CD14-positive monocyte (primary cell): ENCODE measurements at regions not wholly inside any gene's neighbourhood (a gene's known extent, or its start where the extent isn't known, plus 50 kb on each side); places are given as distances from the start of the nearest gene placed in this dataset.

ENCODE experiments used
- DNase-seq, 3 donors: peaks; one replicate each; pipeline ENCODE4 v3.0.0-alpha.2; 2011 to 2022
- H2AFZ ChIP-seq: 2 replicates; pipeline ENCODE4 v1.6.0; 2012; ENCODE audit warnings: mild to moderate bottlenecking, low read depth, low read length, inconsistent platforms; ENCODE audit not compliant: insufficient read depth, poor library complexity, severe bottlenecking
- H3K27ac ChIP-seq, 2 donors: 1 replicate in 1 of 2; 2 replicates in 1 of 2; pipeline ENCODE4 v1.5.1; 2012 to 2013; ENCODE audit warnings: low read length in 2 of 2, control low read depth in 1 of 2, inconsistent platforms in 1 of 2, low read depth in 1 of 2, mild to moderate bottlenecking in 1 of 2
- H3K27me3 ChIP-seq, 2 donors: one replicate each; pipeline versions ENCODE4 v1.6.0 to v1.6.1; 2011 to 2013; ENCODE audit warnings: low read length in 2 of 2; ENCODE audit not compliant: control insufficient read depth in 2 of 2, insufficient read depth in 2 of 2
- H3K36me3 ChIP-seq, 2 donors: replicated peaks in 1 of 2; 1 replicate in 1 of 2; 2 replicates in 1 of 2; pipeline versions ENCODE4 v1.5.1 to v1.6.1; 2012 to 2013; ENCODE audit warnings: low read length in 2 of 2, control low read depth in 1 of 2, inconsistent platforms in 1 of 2, mild to moderate bottlenecking in 1 of 2; ENCODE audit not compliant: insufficient read depth in 2 of 2, control insufficient read depth in 1 of 2
- H3K4me1 ChIP-seq, 2 donors: 1 replicate in 1 of 2; 2 replicates in 1 of 2; pipeline versions ENCODE4 v1.5.1 to v1.6.1; 2012 to 2013; ENCODE audit warnings: low read length in 2 of 2, control low read depth in 1 of 2, inconsistent platforms in 1 of 2, mild to moderate bottlenecking in 1 of 2, moderate library complexity in 1 of 2; ENCODE audit not compliant: insufficient read depth in 2 of 2, control insufficient read depth in 1 of 2
- H3K4me2 ChIP-seq: replicated peaks from 2 replicates; pipeline ENCODE3; 2012; ENCODE audit warnings: low read length, moderate library complexity, mild to moderate bottlenecking; ENCODE audit not compliant: poor library complexity, severe bottlenecking; ENCODE audit errors: extremely low read depth
- H3K4me3 ChIP-seq, 3 experiments: fragments of 200-600 bp in 1 of 3; sonication (generic) in 1 of 3; replicated peaks in 1 of 3; 1 replicate in 2 of 3; 2 replicates in 1 of 3; pipeline ENCODE4 v1.5.1; 2011 to 2013; ENCODE audit warnings: low read length in 3 of 3, mild to moderate bottlenecking in 3 of 3, control low read depth in 2 of 3, low read depth in 2 of 3, inconsistent platforms in 1 of 3, moderate library complexity in 1 of 3
- H3K79me2 ChIP-seq: 2 replicates; pipeline ENCODE4 v1.6.0; 2012; ENCODE audit warnings: mild to moderate bottlenecking, control low read depth, inconsistent platforms, low read length, moderate library complexity; ENCODE audit not compliant: insufficient read depth
- H3K9ac ChIP-seq: 2 replicates; pipeline ENCODE4 v1.6.0; 2017; ENCODE audit warnings: low read length, mild to moderate bottlenecking; ENCODE audit not compliant: insufficient read depth, poor library complexity, severe bottlenecking
- H3K9me3 ChIP-seq, 2 donors: replicated peaks in 1 of 2; 1 replicate in 1 of 2; 2 replicates in 1 of 2; pipeline versions ENCODE4 v1.5.1 to v1.6.1; 2012 to 2013; ENCODE audit warnings: low read length in 2 of 2, control low read depth in 1 of 2; ENCODE audit not compliant: control insufficient read depth in 1 of 2, insufficient read depth in 1 of 2
- H4K20me1 ChIP-seq: 2 replicates; pipeline ENCODE4 v1.6.0; 2012; ENCODE audit warnings: mild to moderate bottlenecking, low read length, control low read depth, moderate library complexity; ENCODE audit not compliant: insufficient read depth
- H3K27ac Mint-ChIP-seq, 7 donors: one replicate each; pipeline ENCODE4 v1.8.0; 2020; ENCODE audit warnings: mild to moderate bottlenecking in 7 of 7, mixed read lengths in 7 of 7, moderate library complexity in 6 of 7, inconsistent platforms in 2 of 7
- H3K27me3 Mint-ChIP-seq, 3 donors: one replicate each; pipeline ENCODE4 v1.8.0; 2021 to 2022; ENCODE audit warnings: low read depth in 3 of 3, mild to moderate bottlenecking in 3 of 3, mixed read lengths in 3 of 3, moderate library complexity in 3 of 3, inconsistent platforms in 1 of 3
- H3K36me3 Mint-ChIP-seq, 2 donors: one replicate each; pipeline ENCODE4 v1.8.0; 2020; ENCODE audit warnings: mixed read lengths in 2 of 2, inconsistent platforms in 1 of 2, mild to moderate bottlenecking in 1 of 2
- H3K4me1 Mint-ChIP-seq: one replicate; pipeline ENCODE4 v1.8.0; 2020; ENCODE audit warnings: mild to moderate bottlenecking, mixed read lengths
- H3K4me3 Mint-ChIP-seq, 2 donors: one replicate each; pipeline ENCODE4 v1.8.0; 2020; ENCODE audit warnings: mild to moderate bottlenecking in 2 of 2, mixed read lengths in 2 of 2, moderate library complexity in 1 of 2
- H3K9me3 Mint-ChIP-seq, 7 donors: one replicate each; pipeline ENCODE4 v1.8.0; 2020 to 2022; ENCODE audit warnings: mixed read lengths in 7 of 7, mild to moderate bottlenecking in 6 of 7, moderate library complexity in 6 of 7, inconsistent platforms in 2 of 7
- WGBS: methylation state at CpG from one replicate; pipeline ENCODE4 v1.1.5; 2013; ENCODE audit warnings: missing lambda C conversion rate; ENCODE audit not compliant: insufficient coverage; 5-methylcytosine and 5-hydroxymethylcytosine counted together
- intact Hi-C, 2 donors: fragments of 100-400 bp; cut with micrococcal nuclease; formaldehyde crosslinking; loops; one replicate each; pipeline versions ENCODE4 v1.15.0 to v1.15.1; 2023
- TF ChIP-seq, protein P1 (sequence below): fragments of 200-600 bp; IDR thresholded peaks from one replicate; pipeline ENCODE4 v1.8.0; 2022; ENCODE audit warnings: antibody characterized with exemption, mild to moderate bottlenecking

DNA sequence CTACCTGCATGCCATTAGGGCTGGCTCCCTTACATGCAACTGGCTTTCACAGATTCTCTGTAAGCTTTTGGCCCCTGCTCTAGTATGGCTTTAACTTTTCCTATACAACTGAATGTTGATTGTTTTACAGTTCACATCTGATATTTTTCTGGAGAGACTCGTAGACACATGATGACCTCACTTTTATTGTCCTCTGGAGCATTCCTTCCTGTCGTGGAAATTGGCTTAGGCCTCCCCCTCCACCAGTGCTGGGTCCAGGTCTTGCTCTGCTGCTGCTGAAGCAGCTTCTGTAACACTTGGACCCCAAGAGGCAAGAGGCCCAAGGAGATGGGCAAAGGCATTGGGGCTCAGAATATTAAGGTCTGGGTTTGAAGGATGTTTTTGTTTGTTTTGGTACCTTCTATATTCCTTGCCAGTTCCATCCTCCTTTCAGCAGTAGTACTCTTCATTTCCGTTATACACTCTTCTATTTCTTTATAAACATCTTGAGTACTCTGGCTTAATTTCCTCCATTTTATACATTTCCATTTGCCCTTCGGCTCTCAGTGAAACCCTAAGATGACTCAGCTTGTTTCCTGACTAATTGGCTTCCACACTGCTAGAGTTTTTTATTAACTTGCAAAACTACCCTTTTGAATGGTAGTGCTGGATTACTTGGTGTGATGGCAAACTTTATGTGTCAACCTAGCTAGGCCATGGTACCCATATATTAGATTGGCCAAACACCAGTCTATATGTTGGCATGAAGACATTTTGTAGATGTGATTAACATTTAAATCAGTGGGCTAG, 219.8 kb downstream of the CDCA7 start:
- peaks cover 3 to 8% of the 10 kb centered on the region in 2 donors for H3K27me3 ChIP-seq
- no peak overlapping the region for H3K4me2 ChIP-seq
- DNase-seq: no peak
- TF ChIP-seq, protein P1, sequence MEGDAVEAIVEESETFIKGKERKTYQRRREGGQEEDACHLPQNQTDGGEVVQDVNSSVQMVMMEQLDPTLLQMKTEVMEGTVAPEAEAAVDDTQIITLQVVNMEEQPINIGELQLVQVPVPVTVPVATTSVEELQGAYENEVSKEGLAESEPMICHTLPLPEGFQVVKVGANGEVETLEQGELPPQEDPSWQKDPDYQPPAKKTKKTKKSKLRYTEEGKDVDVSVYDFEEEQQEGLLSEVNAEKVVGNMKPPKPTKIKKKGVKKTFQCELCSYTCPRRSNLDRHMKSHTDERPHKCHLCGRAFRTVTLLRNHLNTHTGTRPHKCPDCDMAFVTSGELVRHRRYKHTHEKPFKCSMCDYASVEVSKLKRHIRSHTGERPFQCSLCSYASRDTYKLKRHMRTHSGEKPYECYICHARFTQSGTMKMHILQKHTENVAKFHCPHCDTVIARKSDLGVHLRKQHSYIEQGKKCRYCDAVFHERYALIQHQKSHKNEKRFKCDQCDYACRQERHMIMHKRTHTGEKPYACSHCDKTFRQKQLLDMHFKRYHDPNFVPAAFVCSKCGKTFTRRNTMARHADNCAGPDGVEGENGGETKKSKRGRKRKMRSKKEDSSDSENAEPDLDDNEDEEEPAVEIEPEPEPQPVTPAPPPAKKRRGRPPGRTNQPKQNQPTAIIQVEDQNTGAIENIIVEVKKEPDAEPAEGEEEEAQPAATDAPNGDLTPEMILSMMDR: no peak
- no peak overlapping the region for H3K9ac ChIP-seq
- no peaks in the 10 kb centered on the region for H3K9me3 ChIP-seq
- Mint-ChIP-seq H3K27ac (no peak overlapping the region), H3K4me3 (no peak overlapping the region), H3K4me1 (peaks cover 5% of the 10 kb centered on the region), H3K27me3 (peaks cover 2 to 16% (median 10%) of the 10 kb centered on the region in 3 donors), H3K9me3 (peaks cover 0 to 8% (median 0%) of the 10 kb centered on the region in 7 donors), H3K36me3 (no peaks in the 10 kb centered on the region)
- intact Hi-C loops: no loop called here
- WGBS: 94% methylated on average over 3 of the region's 4 CpGs
- no peaks in the 10 kb centered on the region for H3K4me1 ChIP-seq
- H3K79me2 ChIP-seq: no peaks in the 10 kb centered on the region
- H3K4me3 ChIP-seq: no peak overlapping the region
- no peaks in the 10 kb centered on the region for H3K36me3 ChIP-seq
- no peaks in the 10 kb centered on the region for H4K20me1 ChIP-seq
- no peak overlapping the region for H3K27ac ChIP-seq
- no peak overlapping the region for H2AFZ ChIP-seq

DNA sequence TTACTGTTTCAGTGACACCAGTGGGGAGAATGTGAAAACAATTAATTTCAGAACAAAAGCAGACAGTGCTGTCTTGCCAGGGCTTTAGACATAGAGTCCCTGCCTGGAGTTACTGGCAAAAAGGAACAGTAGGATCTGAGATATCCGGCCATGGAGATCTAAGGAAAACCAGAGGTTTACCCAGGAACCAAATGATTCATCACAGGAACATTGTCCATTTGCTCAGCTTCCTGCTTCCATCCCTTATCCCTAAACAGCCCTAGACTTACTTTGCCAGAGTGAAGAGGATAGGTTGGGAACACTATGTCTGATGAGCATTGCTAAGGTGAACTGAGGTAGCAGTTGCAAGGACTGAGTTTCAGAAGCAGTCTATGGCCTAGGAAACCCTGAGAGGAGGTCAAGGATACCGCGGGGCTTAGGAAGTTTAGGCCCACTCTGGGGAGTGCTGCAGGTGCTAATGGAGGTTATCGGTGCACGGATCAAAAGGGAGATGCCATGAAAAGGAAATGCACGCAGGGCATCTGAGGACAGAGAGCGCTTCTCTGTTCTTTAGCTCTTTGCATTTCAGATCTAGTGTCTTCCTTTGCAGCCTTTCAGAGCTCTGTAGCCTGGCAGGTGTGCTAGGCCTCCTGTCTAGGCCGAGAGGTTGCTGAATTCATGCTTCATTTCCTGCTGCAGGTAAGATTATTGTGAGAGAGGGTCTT, 223.9 kb downstream of the CDCA7 start:
- Mint-ChIP-seq H3K9me3 (peaks cover 0 to 8% (median 0%) of the 10 kb centered on the region in 7 donors), H3K36me3 (no peaks in the 10 kb centered on the region), H3K27me3 (peaks cover 0 to 3% (median 1%) of the 10 kb centered on the region in 3 donors), H3K4me3 (no peak overlapping the region), H3K27ac (no peak overlapping the region), H3K4me1 (no peaks in the 10 kb centered on the region)
- DNase-seq: no peak
- H3K4me3 ChIP-seq: no peak overlapping the region
- TF ChIP-seq, protein P1: no peak
- no peaks in the 10 kb centered on the region for H3K79me2 ChIP-seq
- intact Hi-C loops: no loop called here
- no peaks in the 10 kb centered on the region for H4K20me1 ChIP-seq
- no peaks in the 10 kb centered on the region for H3K36me3 ChIP-seq
- H3K4me1 ChIP-seq: no peaks in the 10 kb centered on the region
- no peaks in the 10 kb centered on the region for H3K27me3 ChIP-seq
- no peak overlapping the region for H3K9ac ChIP-seq
- 96% methylated on average over 8 of the region's 8 CpGs for WGBS
- no peak overlapping the region for H2AFZ ChIP-seq
- no peak overlapping the region for H3K4me2 ChIP-seq
- no peaks in the 10 kb centered on the region for H3K9me3 ChIP-seq
- no peak overlapping the region for H3K27ac ChIP-seq
